ENCODE measurements at regions not wholly inside any gene's neighbourhood (a gene's known extent, or its start where the extent isn't known, plus 50 kb on each side); places are given as distances from the start of the nearest gene placed in this dataset.
A peak's percentile ranks its signal among the peaks of the same experiment; 100 is the strongest.

DNA sequence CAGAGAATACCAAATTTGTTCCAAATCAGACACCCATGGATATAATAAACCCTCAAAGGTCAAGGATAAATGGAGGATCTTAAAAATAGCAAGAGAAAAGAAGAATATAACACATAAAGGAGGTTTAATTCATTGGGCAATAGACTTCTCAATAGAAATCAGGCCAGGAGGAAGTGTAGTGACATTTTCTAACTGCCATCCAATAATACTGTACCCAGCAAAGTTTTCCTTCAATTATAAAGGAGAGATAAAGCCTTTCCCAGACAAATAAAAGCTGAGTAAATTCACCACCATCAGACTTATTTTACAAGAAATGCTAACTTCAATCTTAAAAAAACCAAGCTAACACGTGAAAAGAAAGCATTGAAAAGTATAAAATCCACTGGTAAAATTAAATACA is 121.6 kb downstream of the MSTN start:
- no peak overlapping the region for H3K4me3 ChIP-seq (ENCODE audit: low read length)
- H3K27ac ChIP-seq (ENCODE audit: low read length) = no peak overlapping the region
- no peaks in the 10 kb centered on the region for H3F3A ChIP-seq (ENCODE audit: insufficient read depth, low read length)
- no peaks in the 10 kb centered on the region for H3K36me3 ChIP-seq (replicated peaks; ENCODE audit: insufficient read depth, low read length)
- H3K27me3 ChIP-seq (replicated peaks; ENCODE audit: insufficient read depth, low read length) = no peaks in the 10 kb centered on the region
- no peak for DNase-seq
- H3K4me1 ChIP-seq (ENCODE audit: low read length) = no peaks in the 10 kb centered on the region
- no peak overlapping the region for H2AFZ ChIP-seq (ENCODE audit: low read length)
- H3K4me2 ChIP-seq (ENCODE audit: low read depth, low read length) = no peak overlapping the region
- H3K9ac ChIP-seq (ENCODE audit: low read length) = no peak overlapping the region
- H4K20me1 ChIP-seq (ENCODE audit: insufficient read depth, low read length) = no peaks in the 10 kb centered on the region
- TF ChIP-seq EZH2 (optimal IDR thresholded peaks at IDR 0.05; ENCODE audit: low read depth, low read length) = no peak
- TF ChIP-seq, protein P1, sequence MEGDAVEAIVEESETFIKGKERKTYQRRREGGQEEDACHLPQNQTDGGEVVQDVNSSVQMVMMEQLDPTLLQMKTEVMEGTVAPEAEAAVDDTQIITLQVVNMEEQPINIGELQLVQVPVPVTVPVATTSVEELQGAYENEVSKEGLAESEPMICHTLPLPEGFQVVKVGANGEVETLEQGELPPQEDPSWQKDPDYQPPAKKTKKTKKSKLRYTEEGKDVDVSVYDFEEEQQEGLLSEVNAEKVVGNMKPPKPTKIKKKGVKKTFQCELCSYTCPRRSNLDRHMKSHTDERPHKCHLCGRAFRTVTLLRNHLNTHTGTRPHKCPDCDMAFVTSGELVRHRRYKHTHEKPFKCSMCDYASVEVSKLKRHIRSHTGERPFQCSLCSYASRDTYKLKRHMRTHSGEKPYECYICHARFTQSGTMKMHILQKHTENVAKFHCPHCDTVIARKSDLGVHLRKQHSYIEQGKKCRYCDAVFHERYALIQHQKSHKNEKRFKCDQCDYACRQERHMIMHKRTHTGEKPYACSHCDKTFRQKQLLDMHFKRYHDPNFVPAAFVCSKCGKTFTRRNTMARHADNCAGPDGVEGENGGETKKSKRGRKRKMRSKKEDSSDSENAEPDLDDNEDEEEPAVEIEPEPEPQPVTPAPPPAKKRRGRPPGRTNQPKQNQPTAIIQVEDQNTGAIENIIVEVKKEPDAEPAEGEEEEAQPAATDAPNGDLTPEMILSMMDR (IDR thresholded peaks at IDR 0.05; ENCODE audit: low read length) = no peak
- TF ChIP-seq EZH2phosphoT487 (IDR thresholded peaks at IDR 0.05; ENCODE audit: low read length) = no peak
- H3K79me2 ChIP-seq (ENCODE audit: low read length) = no peaks in the 10 kb centered on the region
- H3K9me2 ChIP-seq (replicated peaks; ENCODE audit: insufficient read depth, low read length) = no peaks in the 10 kb centered on the region
- no peaks in the 10 kb centered on the region for H3K9me3 ChIP-seq (replicated peaks; ENCODE audit: insufficient read depth, low read length)

DNA sequence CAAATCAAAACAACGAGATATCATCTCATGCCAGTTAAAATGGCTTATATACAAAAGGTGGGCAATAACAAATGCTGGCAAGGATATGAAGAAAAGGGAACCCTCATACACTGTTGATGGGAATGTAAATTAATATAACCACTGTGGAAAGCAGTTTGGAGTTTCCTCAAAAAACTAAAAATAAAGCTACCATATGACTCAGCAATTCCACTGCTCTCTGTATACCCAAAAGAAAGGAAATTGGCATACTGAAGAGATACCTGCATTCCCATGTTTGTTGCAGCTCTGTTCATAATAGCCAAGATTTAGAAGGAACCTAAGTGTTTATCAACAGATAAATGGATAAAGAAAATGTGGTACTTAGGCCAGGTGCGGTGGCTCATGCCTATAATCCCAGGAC is 124.8 kb downstream of the MSTN start:
- Histone ChIP-seq H3K4me2 (ENCODE audit: low read depth, low read length) (no peak overlapping the region), H2AFZ (ENCODE audit: low read length) (no peak overlapping the region), H3K4me1 (ENCODE audit: low read length) (peaks cover 15% of the 10 kb centered on the region), H3K4me3 (ENCODE audit: low read length) (no peak overlapping the region), H3K36me3 (replicated peaks; ENCODE audit: insufficient read depth, low read length) (no peaks in the 10 kb centered on the region), H3K27ac (ENCODE audit: low read length) (no peak overlapping the region), H3K27me3 (replicated peaks; ENCODE audit: insufficient read depth, low read length) (no peaks in the 10 kb centered on the region), H3K9me3 (replicated peaks; ENCODE audit: insufficient read depth, low read length) (no peaks in the 10 kb centered on the region), H3F3A (ENCODE audit: insufficient read depth, low read length) (no peaks in the 10 kb centered on the region), H3K9me2 (replicated peaks; ENCODE audit: insufficient read depth, low read length) (no peaks in the 10 kb centered on the region), H4K20me1 (ENCODE audit: insufficient read depth, low read length) (no peaks in the 10 kb centered on the region), H3K79me2 (ENCODE audit: low read length) (no peaks in the 10 kb centered on the region), H3K9ac (ENCODE audit: low read length) (no peak overlapping the region)
- TF ChIP-seq, protein P1 (IDR thresholded peaks at IDR 0.05; ENCODE audit: low read length) = no peak
- no peak for TF ChIP-seq EZH2phosphoT487 (IDR thresholded peaks at IDR 0.05; ENCODE audit: low read length)
- TF ChIP-seq EZH2 (optimal IDR thresholded peaks at IDR 0.05; ENCODE audit: low read depth, low read length) = no peak
- DNase-seq = no peak

DNA sequence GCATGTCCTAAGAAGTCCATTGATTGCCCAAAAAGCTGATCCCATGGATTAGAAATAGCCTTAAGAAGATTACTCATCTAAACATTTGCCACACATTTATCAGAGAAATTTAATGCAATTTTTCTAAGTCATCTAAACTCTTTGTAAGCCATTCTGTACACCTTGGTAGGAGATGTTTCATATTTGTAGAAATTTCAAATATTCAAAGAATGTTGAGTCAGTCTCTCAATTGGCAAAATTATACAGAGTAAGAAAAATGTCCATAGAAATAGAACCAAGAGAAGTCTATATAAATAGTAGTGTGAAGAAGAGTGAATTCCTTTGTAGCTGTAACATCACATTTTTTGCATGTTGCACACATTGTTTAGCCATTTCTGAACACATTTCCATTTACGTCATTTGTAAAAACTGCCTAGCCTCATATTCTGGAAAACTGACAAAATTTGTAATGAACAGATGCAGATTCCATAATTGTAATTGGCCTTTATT is 128.6 kb downstream of the MSTN start:
- no peak for DNase-seq
- H2AFZ ChIP-seq (ENCODE audit: low read length) = no peak overlapping the region
- TF ChIP-seq, protein P1 (IDR thresholded peaks at IDR 0.05; ENCODE audit: low read length) = no peak
- TF ChIP-seq EZH2phosphoT487 (IDR thresholded peaks at IDR 0.05; ENCODE audit: low read length) = no peak
- no peak for TF ChIP-seq EZH2 (optimal IDR thresholded peaks at IDR 0.05; ENCODE audit: low read depth, low read length)
- no peaks in the 10 kb centered on the region for H3K79me2 ChIP-seq (ENCODE audit: low read length)
- no peak overlapping the region for H3K4me3 ChIP-seq (ENCODE audit: low read length)
- H3K9ac ChIP-seq (ENCODE audit: low read length) = no peak overlapping the region
- H3K4me2 ChIP-seq (ENCODE audit: low read depth, low read length) = peak overlapping the region; percentile 37; the same call in 1 of the 2 replicates
- H3K4me1 ChIP-seq (ENCODE audit: low read length) = peaks cover 19% of the 10 kb centered on the region
- H3K9me2 ChIP-seq (replicated peaks; ENCODE audit: insufficient read depth, low read length) = no peaks in the 10 kb centered on the region
- no peaks in the 10 kb centered on the region for H3K27me3 ChIP-seq (replicated peaks; ENCODE audit: insufficient read depth, low read length)
- no peak overlapping the region for H3K27ac ChIP-seq (ENCODE audit: low read length)
- no peaks in the 10 kb centered on the region for H3F3A ChIP-seq (ENCODE audit: insufficient read depth, low read length)
- no peaks in the 10 kb centered on the region for H4K20me1 ChIP-seq (ENCODE audit: insufficient read depth, low read length)
- no peaks in the 10 kb centered on the region for H3K9me3 ChIP-seq (replicated peaks; ENCODE audit: insufficient read depth, low read length)
- H3K36me3 ChIP-seq (replicated peaks; ENCODE audit: insufficient read depth, low read length) = no peaks in the 10 kb centered on the region

Measured in MM.1S (cell line).